SK-N-SH treated with all-trans-retinoic acid at 6 μM for 48 hours (cell line): ENCODE measurements at regions not wholly inside any gene's neighbourhood (a gene's known extent, or its start where the extent isn't known, plus 50 kb on each side); places are given as distances from the start of the nearest gene placed in this dataset.
"Not testable (repeated sequence)": the region's sequence is repeated elsewhere in the genome, so short reads cannot be mapped to it uniquely, and the experiment has no call there.

Source experiments
- ESRRG ChIP-seq: fragments of 250-450 bp; sonication (Bioruptor Pico); IDR thresholded peaks from 2 replicates; pipeline ENCODE4 v1.6.1; 2021; ENCODE audit warnings: mild to moderate bottlenecking
- POU6F1 ChIP-seq: fragments of 250-450 bp; sonication (Bioruptor Pico); IDR thresholded peaks from 2 replicates; pipeline ENCODE4 v1.8.0; 2021; ENCODE audit warnings: low read depth, mild to moderate bottlenecking, moderate library complexity, borderline replicate concordance
- PPARA ChIP-seq: fragments of 250-450 bp; sonication (Bioruptor Pico); IDR thresholded peaks from 2 replicates; pipeline ENCODE4 v1.5.0; 2020; ENCODE audit warnings: mild to moderate bottlenecking, borderline replicate concordance
- RARB ChIP-seq: fragments of 250-450 bp; sonication (Bioruptor Pico); IDR thresholded peaks from 2 replicates; pipeline ENCODE4 v1.8.0; 2021; ENCODE audit warnings: mild to moderate bottlenecking, moderate library complexity
- ZFP30 ChIP-seq: fragments of 450-650 bp; formaldehyde crosslinking; IDR thresholded peaks from 2 replicates; pipeline ENCODE4 v1.5.0; 2022; ENCODE audit warnings: mild to moderate bottlenecking, moderate library complexity

- not testable (repeated sequence) for TF ChIP-seq PPARA, POU6F1, ESRRG, RARB, ZFP30 (CRISPR knock-in tag)
Measured at GRCh38 chr20:5453316-5453715, 136.6 kb upstream of the PROKR2 start.
